ENCODE measurements at regions not wholly inside any gene's neighbourhood (a gene's known extent, or its start where the extent isn't known, plus 50 kb on each side); places are given as distances from the start of the nearest gene placed in this dataset.

- no peak for ATAC-seq
- TF ChIP-seq, protein P1, sequence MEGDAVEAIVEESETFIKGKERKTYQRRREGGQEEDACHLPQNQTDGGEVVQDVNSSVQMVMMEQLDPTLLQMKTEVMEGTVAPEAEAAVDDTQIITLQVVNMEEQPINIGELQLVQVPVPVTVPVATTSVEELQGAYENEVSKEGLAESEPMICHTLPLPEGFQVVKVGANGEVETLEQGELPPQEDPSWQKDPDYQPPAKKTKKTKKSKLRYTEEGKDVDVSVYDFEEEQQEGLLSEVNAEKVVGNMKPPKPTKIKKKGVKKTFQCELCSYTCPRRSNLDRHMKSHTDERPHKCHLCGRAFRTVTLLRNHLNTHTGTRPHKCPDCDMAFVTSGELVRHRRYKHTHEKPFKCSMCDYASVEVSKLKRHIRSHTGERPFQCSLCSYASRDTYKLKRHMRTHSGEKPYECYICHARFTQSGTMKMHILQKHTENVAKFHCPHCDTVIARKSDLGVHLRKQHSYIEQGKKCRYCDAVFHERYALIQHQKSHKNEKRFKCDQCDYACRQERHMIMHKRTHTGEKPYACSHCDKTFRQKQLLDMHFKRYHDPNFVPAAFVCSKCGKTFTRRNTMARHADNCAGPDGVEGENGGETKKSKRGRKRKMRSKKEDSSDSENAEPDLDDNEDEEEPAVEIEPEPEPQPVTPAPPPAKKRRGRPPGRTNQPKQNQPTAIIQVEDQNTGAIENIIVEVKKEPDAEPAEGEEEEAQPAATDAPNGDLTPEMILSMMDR (IDR thresholded peaks at IDR 0.05): no peak
- Histone ChIP-seq H3K36me3 (ENCODE audit: insufficient read depth in 1 of 2, low read depth in 1 of 2) (no peaks in the 10 kb centered on the region), H3K4me3 (no peak overlapping the region), H3K27ac (no peak overlapping the region), H3K27me3 (ENCODE audit: insufficient read depth in 3 of 3, low read length in 2 of 3) (peaks cover 0 to 19% (median 2%) of the 10 kb centered on the region in 3 donors), H3K4me1 (no peaks in the 10 kb centered on the region), H3K9me3 (no peaks in the 10 kb centered on the region)
- WGBS, 3 donors: 68 to 89% (median 79%) methylated on average over 3 of the region's 3 CpGs
- DNase-seq: no peak
- intact Hi-C loops (cut with DNase I): no loop called here
These were observed 209.2 kb upstream of the ZC3H12A start for GRCh38 chr1:37265156-37265555.

- Histone ChIP-seq H3K27me3 (ENCODE audit: insufficient read depth in 3 of 3, low read length in 2 of 3) (peaks cover 0 to 13% (median 2%) of the 10 kb centered on the region in 3 donors), H3K4me3 (no peak overlapping the region), H3K36me3 (ENCODE audit: insufficient read depth in 1 of 2, low read depth in 1 of 2) (no peaks in the 10 kb centered on the region), H3K4me1 (no peaks in the 10 kb centered on the region), H3K9me3 (no peaks in the 10 kb centered on the region), H3K27ac (no peak overlapping the region)
- intact Hi-C loops (cut with DNase I): no loop called here
- TF ChIP-seq, protein P1 (IDR thresholded peaks at IDR 0.05): no peak
- ATAC-seq (no peak), DNase-seq (no peak)
- WGBS, 3 donors: 34 to 42% (median 41%) methylated on average over 10 of the region's 10 CpGs
These were observed 208.4 kb upstream of the ZC3H12A start for GRCh38 chr1:37265786-37266667.

- peaks cover 0 to 8% (median under 1%) of the 10 kb centered on the region in 3 donors for H3K27me3 ChIP-seq (ENCODE audit: insufficient read depth in 3 of 3, low read length in 2 of 3)
- intact Hi-C loops (cut with DNase I): no loop called here
- no peak overlapping the region for H3K4me3 ChIP-seq
- DNase-seq (no peak), ATAC-seq (no peak)
- H3K36me3 ChIP-seq (ENCODE audit: insufficient read depth in 1 of 2, low read depth in 1 of 2): no peaks in the 10 kb centered on the region
- H3K4me1 ChIP-seq: no peaks in the 10 kb centered on the region
- TF ChIP-seq, protein P1 (IDR thresholded peaks at IDR 0.05): no peak
- no peak overlapping the region for H3K27ac ChIP-seq
- 36 to 39% (median 38%) methylated on average over 10 of the region's 10 CpGs for WGBS, 3 donors
- H3K9me3 ChIP-seq: no peaks in the 10 kb centered on the region
These were observed 207.1 kb upstream of the ZC3H12A start for GRCh38 chr1:37267111-37267835.

- TF ChIP-seq, protein P1 (IDR thresholded peaks at IDR 0.05): no peak
- DNase-seq (no peak), ATAC-seq (no peak)
- H3K9me3 ChIP-seq: no peaks in the 10 kb centered on the region
- no peak overlapping the region for H3K4me3 ChIP-seq
- intact Hi-C loops (cut with DNase I): no loop called here
- 41 to 51% (median 44%) methylated on average over 3 of the region's 3 CpGs for WGBS, 3 donors
- H3K27me3 ChIP-seq (ENCODE audit: insufficient read depth in 3 of 3, low read length in 2 of 3): peaks cover 0 to 6% (median 6%) of the 10 kb centered on the region in 3 donors
- no peaks in the 10 kb centered on the region for H3K36me3 ChIP-seq (ENCODE audit: insufficient read depth in 1 of 2, low read depth in 1 of 2)
- no peaks in the 10 kb centered on the region for H3K4me1 ChIP-seq
- H3K27ac ChIP-seq: no peak overlapping the region
These were observed 203.7 kb upstream of the ZC3H12A start for GRCh38 chr1:37270639-37271038.

Measured in psoas muscle (tissue), 7 donors.